AG04450 (cell line): ENCODE measurements at regions not wholly inside any gene's neighbourhood (a gene's known extent, or its start where the extent isn't known, plus 50 kb on each side); places are given as distances from the start of the nearest gene placed in this dataset.

Experiments
- CTCF ChIA-PET: fragments of 300-600, 350-600 bp; formaldehyde crosslinking; extraction: SDS; loops from one replicate; lab custom pipeline; 2022; ENCODE audit warnings: antibody characterized with exemption, inconsistent platforms; lab: Charles Lee
- POLR2A ChIA-PET: fragments of 350-600 bp; formaldehyde crosslinking; extraction: SDS; loops from one replicate; lab custom pipeline; 2021; ENCODE audit warnings: antibody characterized with exemption, inconsistent platforms; lab: Yijun Ruan, JAX
- DNase-seq: peaks from one replicate; pipeline ENCODE4 v3.0.0-alpha.2; 2011; ENCODE audit warnings: low read depth, low spot score
- H3K27ac ChIP-seq: one replicate; pipeline ENCODE4 v1.5.1; 2012; ENCODE audit warnings: low read depth, low read length, control low read depth
- H3K27me3 ChIP-seq: one replicate; pipeline ENCODE4 v1.6.0; 2012; ENCODE audit warnings: low read length; ENCODE audit not compliant: control insufficient read depth, insufficient read depth
- H3K4me3 ChIP-seq: 2 replicates; pipeline ENCODE4 v1.5.1; 2011; ENCODE audit warnings: mild to moderate bottlenecking, low read depth, low read length, control low read depth
- H3K9me3 ChIP-seq: 2 replicates; pipeline ENCODE4 v1.5.1; 2012; ENCODE audit warnings: low read length; ENCODE audit not compliant: control insufficient read depth, insufficient read depth
- CTCF ChIP-seq: IDR thresholded peaks from 2 replicates; pipeline ENCODE4 v1.5.1; 2011; ENCODE audit warnings: low read depth, low read length, control low read depth, inconsistent platforms

GRCh38 chr1:105652109-105652508 is 1404.4 kb upstream of the PRMT6 start:
- CTCF ChIA-PET = no interaction called here
- POLR2A ChIA-PET = no interaction called here
- H3K27me3 ChIP-seq = no peaks in the 10 kb centered on the region
- H3K9me3 ChIP-seq = peaks cover 4% of the 10 kb centered on the region; the same call in 1 of the 2 replicates
- DNase-seq = no peak
- no peak overlapping the region for H3K27ac ChIP-seq
- no peak overlapping the region for H3K4me3 ChIP-seq
- TF ChIP-seq CTCF = no peak

GRCh38 chr1:105655032-105655431 is 1401.4 kb upstream of the PRMT6 start:
- DNase-seq = no peak
- Histone ChIP-seq H3K27me3 (no peaks in the 10 kb centered on the region), H3K27ac (no peak overlapping the region), H3K4me3 (no peak overlapping the region), H3K9me3 (no peaks in the 10 kb centered on the region)
- POLR2A ChIA-PET = no interaction called here
- CTCF ChIA-PET = no interaction called here
- TF ChIP-seq CTCF = no peak

GRCh38 chr1:105664495-105664894 is 1392.0 kb upstream of the PRMT6 start:
- no peak for DNase-seq
- H3K27me3 ChIP-seq = no peaks in the 10 kb centered on the region
- H3K4me3 ChIP-seq = no peak overlapping the region
- no peak overlapping the region for H3K27ac ChIP-seq
- H3K9me3 ChIP-seq = peaks cover 2% of the 10 kb centered on the region; the same call in 1 of the 2 replicates
- CTCF ChIA-PET = no interaction called here
- no peak for TF ChIP-seq CTCF
- POLR2A ChIA-PET = no interaction called here

GRCh38 chr1:105678334-105678733 is 1378.1 kb upstream of the PRMT6 start:
- H3K9me3 ChIP-seq = peaks cover 3% of the 10 kb centered on the region; the same call in 1 of the 2 replicates
- POLR2A ChIA-PET = no interaction called here
- CTCF ChIA-PET = no interaction called here
- DNase-seq = no peak
- no peak for TF ChIP-seq CTCF
- H3K27me3 ChIP-seq = no peaks in the 10 kb centered on the region
- H3K27ac ChIP-seq = no peak overlapping the region
- no peak overlapping the region for H3K4me3 ChIP-seq

- Histone ChIP-seq H3K27ac (no peak overlapping the region), H3K9me3 (peaks cover 16% of the 10 kb centered on the region), H3K27me3 (no peaks in the 10 kb centered on the region), H3K4me3 (no peak overlapping the region)
- CTCF ChIA-PET = no interaction called here
- no peak for DNase-seq
- POLR2A ChIA-PET = no interaction called here
- no peak for TF ChIP-seq CTCF
Observed at GRCh38 chr1:105684714-105685113, 1371.8 kb upstream of the PRMT6 start.
